Prostate gland (tissue), 2 donors: ENCODE measurements at regions not wholly inside any gene's neighbourhood (a gene's known extent, or its start where the extent isn't known, plus 50 kb on each side); places are given as distances from the start of the nearest gene placed in this dataset.

Source experiments
- DNase-seq: peaks from one replicate; pipeline ENCODE4 v3.0.0-alpha.2; 2019; ENCODE audit warnings: low spot score
- H3K27ac ChIP-seq, 2 donors: fragments of 200-600 bp; sonication (generic); 2 replicates each; pipeline ENCODE4 v1.5.1; 2017 to 2019
- H3K27me3 ChIP-seq: fragments of 200-600 bp; sonication (generic); replicated peaks from 2 replicates; pipeline ENCODE4 v1.5.1; 2019; ENCODE audit not compliant: insufficient read depth
- H3K36me3 ChIP-seq, 2 donors: fragments of 200-600 bp; sonication (generic); 1 replicate in 1 of 2; 2 replicates in 1 of 2; pipeline versions ENCODE4 v1.5.1 to v1.8.1; 2017 to 2019
- H3K4me1 ChIP-seq: fragments of 200-600 bp; sonication (generic); replicated peaks from 2 replicates; pipeline ENCODE4 v1.5.1; 2019
- H3K4me3 ChIP-seq, 2 donors: fragments of 200-600 bp; sonication (generic); 2 replicates each; pipeline ENCODE4 v1.5.1; 2017 to 2019
- H3K9me3 ChIP-seq: fragments of 200-600 bp; sonication (generic); 2 replicates; pipeline ENCODE4 v1.5.1; 2017
- POLR2A ChIP-seq: fragments of 450-650 bp; IDR thresholded peaks from one replicate; pipeline ENCODE4 v1.6.1; 2016; ENCODE audit warnings: antibody characterized with exemption, mild to moderate bottlenecking
- POLR2AphosphoS5 ChIP-seq: sonication (generic); formaldehyde crosslinking; IDR thresholded peaks from one replicate; pipeline ENCODE4 v1.6.1; 2017; ENCODE audit warnings: antibody characterized with exemption
- WGBS: methylation state at CpG from one replicate; pipeline ENCODE4 v1.1.5; 2018; 5-methylcytosine and 5-hydroxymethylcytosine counted together
- intact Hi-C: fragments of 100-400 bp; cut with DNase I; formaldehyde crosslinking; loops from one replicate; pipeline ENCODE4 v1.14.2; 2022
- TF ChIP-seq, protein P1 (sequence below), 4 experiments: fragments of 200-600 bp in 2 of 4; fragments of 450-650 bp in 2 of 4; sonication (generic) in 2 of 4; IDR thresholded peaks; 1 replicate in 3 of 4; 2 replicates in 1 of 4; pipeline ENCODE4 v1.5.1; 2016 to 2019; ENCODE audit warnings: antibody characterized with exemption in 4 of 4, mild to moderate bottlenecking in 2 of 4, moderate library complexity in 2 of 4

DNA sequence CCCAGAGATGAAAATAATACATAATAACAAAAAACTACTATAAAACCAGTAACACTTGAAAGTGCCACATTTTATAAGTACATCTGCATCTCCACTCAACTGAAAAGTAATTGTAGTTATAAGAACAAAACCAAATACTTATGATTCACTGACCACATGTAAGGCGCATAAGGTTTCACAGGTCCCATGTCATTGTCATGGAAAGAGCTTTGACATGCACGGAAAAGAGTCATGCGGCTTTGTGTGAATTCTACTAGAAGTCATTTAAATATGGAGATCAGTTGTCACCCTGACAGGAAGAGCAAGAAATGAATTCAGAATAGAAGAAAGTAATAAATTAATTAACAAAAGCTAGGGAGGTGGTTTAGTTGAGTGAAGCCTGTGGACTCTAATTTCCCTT is 459.1 kb downstream of the CDH2 start:
- Histone ChIP-seq H3K4me3 (no peak overlapping the region), H3K9me3 (no peaks in the 10 kb centered on the region), H3K4me1 (no peaks in the 10 kb centered on the region), H3K27ac (no peak overlapping the region), H3K27me3 (no peaks in the 10 kb centered on the region), H3K36me3 (no peaks in the 10 kb centered on the region)
- DNase-seq: no peak
- TF ChIP-seq POLR2AphosphoS5: no peak
- TF ChIP-seq, protein P1, sequence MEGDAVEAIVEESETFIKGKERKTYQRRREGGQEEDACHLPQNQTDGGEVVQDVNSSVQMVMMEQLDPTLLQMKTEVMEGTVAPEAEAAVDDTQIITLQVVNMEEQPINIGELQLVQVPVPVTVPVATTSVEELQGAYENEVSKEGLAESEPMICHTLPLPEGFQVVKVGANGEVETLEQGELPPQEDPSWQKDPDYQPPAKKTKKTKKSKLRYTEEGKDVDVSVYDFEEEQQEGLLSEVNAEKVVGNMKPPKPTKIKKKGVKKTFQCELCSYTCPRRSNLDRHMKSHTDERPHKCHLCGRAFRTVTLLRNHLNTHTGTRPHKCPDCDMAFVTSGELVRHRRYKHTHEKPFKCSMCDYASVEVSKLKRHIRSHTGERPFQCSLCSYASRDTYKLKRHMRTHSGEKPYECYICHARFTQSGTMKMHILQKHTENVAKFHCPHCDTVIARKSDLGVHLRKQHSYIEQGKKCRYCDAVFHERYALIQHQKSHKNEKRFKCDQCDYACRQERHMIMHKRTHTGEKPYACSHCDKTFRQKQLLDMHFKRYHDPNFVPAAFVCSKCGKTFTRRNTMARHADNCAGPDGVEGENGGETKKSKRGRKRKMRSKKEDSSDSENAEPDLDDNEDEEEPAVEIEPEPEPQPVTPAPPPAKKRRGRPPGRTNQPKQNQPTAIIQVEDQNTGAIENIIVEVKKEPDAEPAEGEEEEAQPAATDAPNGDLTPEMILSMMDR (IDR thresholded peaks at IDR 0.05): no peak
- TF ChIP-seq POLR2A: no peak
- intact Hi-C loops: no loop called here
- 95% methylated on average over 3 of the region's 3 CpGs for WGBS

DNA sequence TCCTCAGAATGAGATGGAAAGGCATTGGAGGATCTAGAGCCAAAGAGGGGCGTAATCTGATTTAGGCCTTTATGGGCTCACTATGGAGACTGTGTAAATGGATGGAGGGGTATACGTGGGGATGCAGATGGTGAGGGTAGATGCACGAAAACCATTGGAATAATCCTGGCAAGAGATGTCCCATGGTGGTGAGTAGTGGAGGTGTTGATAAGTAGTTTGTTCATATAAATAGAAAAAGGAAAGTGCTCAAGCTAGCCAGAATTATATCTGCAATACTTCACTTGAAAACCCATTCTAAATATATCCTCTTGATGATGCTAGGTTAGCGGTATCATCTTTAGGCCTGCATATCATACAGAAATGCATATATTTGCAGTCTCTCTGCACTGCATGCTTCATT is 459.7 kb downstream of the CDH2 start:
- Histone ChIP-seq H3K27ac (no peak overlapping the region), H3K4me1 (no peaks in the 10 kb centered on the region), H3K27me3 (no peaks in the 10 kb centered on the region), H3K9me3 (no peaks in the 10 kb centered on the region), H3K4me3 (no peak overlapping the region), H3K36me3 (no peaks in the 10 kb centered on the region)
- intact Hi-C loops: no loop called here
- TF ChIP-seq POLR2AphosphoS5 (no peak), POLR2A (no peak)
- TF ChIP-seq, protein P1 (IDR thresholded peaks at IDR 0.05): no peak
- 92% methylated on average over 4 of the region's 4 CpGs for WGBS
- no peak for DNase-seq

DNA sequence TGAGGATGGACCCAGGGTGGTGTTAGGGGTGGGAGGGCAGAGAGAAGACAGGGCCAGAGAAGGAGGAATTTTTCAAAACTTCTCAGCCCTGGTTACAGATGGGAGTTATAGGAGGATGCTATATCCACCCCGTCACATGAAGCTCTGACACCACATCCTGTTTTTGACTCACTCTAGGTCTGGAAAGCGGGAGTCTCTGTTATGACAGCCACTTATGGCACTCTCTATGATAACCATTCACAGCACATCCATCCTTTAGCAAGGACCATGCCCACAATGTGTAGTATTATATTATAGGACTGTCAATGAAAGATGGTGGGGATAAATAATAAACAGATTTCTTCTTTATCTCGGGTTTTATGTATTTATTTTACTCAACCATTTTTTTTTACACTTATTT is 461.2 kb downstream of the CDH2 start:
- Histone ChIP-seq H3K4me3 (no peak overlapping the region), H3K4me1 (no peaks in the 10 kb centered on the region), H3K27me3 (no peaks in the 10 kb centered on the region), H3K27ac (no peak overlapping the region), H3K9me3 (no peaks in the 10 kb centered on the region), H3K36me3 (no peaks in the 10 kb centered on the region)
- DNase-seq: no peak
- no peak for TF ChIP-seq POLR2AphosphoS5
- WGBS: 93% methylated on average over 3 of the region's 3 CpGs
- intact Hi-C loops: no loop called here

DNA sequence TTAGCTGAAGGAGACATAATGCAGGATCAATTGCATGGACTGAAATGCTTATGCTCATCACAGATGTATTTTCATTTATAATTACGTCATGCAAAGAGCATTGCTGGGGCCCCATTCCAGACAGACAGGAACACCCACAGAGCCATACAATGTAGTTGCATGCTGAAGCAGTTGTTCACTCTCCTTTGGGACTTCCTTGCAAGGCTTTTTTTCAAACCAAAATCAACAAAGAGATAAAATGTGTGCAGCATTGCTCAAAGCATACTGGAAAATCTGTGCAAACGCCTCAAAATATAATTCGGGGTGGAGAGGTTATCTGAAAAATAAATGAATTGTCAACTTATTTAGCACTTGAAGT is 463.2 kb downstream of the CDH2 start:
- TF ChIP-seq, protein P1 (IDR thresholded peaks at IDR 0.05): no peak
- Histone ChIP-seq H3K4me3 (no peak overlapping the region), H3K9me3 (no peaks in the 10 kb centered on the region), H3K27ac (no peak overlapping the region), H3K27me3 (no peaks in the 10 kb centered on the region), H3K36me3 (no peaks in the 10 kb centered on the region), H3K4me1 (no peaks in the 10 kb centered on the region)
- DNase-seq: no peak
- 62% methylated on average over 3 of the region's 3 CpGs for WGBS
- intact Hi-C loops: no loop called here

DNA sequence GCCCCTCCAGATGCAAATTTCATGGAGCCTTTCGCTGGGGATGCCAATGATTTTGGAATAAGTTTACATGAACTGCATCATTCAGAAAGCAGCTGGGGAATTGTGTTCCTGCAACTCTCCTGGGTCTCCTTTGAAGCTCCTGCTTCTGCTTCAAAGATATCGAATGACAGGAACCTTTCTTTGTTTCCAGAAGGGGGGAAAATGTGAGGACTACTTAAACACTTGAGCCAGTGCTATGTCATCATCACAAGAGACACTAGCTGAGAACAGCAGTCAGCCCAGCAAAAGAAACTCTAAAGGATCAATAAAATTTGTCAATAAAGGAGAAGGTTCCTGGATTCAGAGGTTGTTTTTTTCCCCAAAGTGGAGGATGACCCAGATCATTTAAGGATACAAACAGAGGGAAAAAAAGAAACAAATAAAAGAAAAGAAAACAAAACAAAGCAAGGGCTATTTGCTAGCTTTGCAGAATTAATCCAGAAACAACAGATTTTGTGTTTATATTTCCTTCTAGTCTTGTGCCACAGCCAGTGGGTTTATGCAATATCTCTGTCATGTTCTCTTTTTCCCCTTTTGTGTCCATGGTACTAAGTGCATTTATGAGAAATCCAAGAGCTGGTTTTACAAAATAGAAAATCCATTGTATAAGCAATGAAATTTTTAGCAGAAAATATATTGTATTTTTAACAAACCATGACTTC is 463.7 kb downstream of the CDH2 start:
- TF ChIP-seq POLR2AphosphoS5 (no peak), POLR2A (no peak)
- TF ChIP-seq, protein P1 (IDR thresholded peaks at IDR 0.05): no peak
- Histone ChIP-seq H3K4me3 (no peak overlapping the region), H3K4me1 (no peaks in the 10 kb centered on the region), H3K36me3 (no peaks in the 10 kb centered on the region), H3K9me3 (no peaks in the 10 kb centered on the region), H3K27ac (no peak overlapping the region), H3K27me3 (no peaks in the 10 kb centered on the region)
- intact Hi-C loops: no loop called here
- no peak for DNase-seq
- WGBS: 49% methylated on average over 2 of the region's 2 CpGs
